GM19463 (cell line): ENCODE measurements at regions not wholly inside any gene's neighbourhood (a gene's known extent, or its start where the extent isn't known, plus 50 kb on each side); places are given as distances from the start of the nearest gene placed in this dataset.
"Not testable (repeated sequence)": the region's sequence is repeated elsewhere in the genome, so short reads cannot be mapped to it uniquely, and the experiment has no call there.

Source experiments
- ATAC-seq: cut with Tn5 transposase; IDR thresholded peaks from one replicate; pipeline ENCODE4 v1.9.1; 2021; ENCODE audit warnings: mild to moderate bottlenecking, moderate library complexity; ENCODE audit not compliant: unreplicated experiment

DNA sequence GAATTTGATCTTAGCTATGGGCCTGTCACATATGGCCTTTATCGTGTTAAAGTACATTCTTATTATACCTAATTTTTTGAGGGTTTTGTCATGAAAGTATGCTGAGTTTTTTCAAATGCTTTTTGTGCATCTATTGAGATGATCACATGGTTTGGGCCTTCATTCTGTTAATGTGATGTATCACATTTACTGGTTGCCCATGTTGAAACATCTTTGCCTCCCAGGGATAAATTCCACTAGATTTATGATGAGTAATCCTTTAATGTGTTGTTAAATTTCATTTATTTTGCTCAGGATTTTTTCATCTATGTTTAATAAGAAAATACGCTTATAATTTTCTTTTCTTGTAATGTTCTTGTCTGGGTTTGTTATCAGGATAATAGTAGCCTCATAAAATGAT lies 442.0 kb downstream of the MDFIC start:
- ATAC-seq: no peak

DNA sequence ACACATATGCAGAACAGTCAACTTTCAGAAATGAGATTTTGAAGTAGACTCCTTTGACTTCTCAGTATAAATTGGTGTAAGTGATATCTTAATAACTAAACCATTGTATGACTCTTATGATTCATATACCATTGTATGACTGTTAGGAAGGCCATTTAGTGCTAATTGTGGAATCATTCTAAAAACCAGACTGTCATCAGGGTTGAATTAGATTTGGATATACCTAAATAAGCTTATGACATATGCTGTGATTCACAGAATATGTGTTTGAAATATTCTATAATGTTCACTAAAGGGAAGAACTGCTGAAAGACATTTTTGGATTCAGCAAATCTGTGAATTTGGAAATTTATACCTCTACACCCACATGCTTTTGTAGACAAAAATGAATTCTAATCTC lies 438.1 kb downstream of the MDFIC start:
- peak; percentile 18 for ATAC-seq

DNA sequence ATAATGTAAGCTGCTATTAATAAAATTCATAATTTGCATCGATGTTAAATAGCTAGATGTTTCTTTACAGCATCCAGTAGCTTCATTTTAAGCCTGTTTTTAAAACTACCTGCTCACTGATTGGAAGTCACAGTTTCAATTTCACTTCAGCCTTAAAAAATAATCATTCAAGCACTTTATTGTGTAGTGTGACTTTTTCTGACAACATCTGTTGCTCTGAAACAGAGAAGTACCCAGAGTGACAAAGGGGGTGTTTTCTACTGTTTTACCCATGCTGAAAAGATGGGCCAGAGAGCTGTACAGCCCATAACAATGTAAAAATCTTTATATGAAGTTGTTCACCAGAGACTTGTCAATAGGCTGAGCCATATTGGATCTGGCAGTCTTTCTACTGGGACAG lies 437.2 kb downstream of the MDFIC start:
- peak; percentile 66 for ATAC-seq

DNA sequence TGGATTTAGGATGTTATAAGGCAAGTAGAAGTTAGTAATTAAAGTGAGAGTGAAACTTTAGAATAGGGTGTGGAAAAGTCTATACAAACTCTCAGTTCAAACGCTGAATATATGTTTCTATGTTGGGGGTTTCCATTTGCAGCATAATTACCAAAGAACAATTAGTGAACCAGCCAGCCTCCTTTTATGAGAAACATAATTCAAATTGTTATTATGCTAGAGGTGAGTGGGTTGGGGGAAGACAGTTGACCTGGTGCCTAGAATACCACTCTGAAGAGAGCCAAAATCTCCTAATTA lies 435.8 kb downstream of the MDFIC start:
- ATAC-seq: no peak

DNA sequence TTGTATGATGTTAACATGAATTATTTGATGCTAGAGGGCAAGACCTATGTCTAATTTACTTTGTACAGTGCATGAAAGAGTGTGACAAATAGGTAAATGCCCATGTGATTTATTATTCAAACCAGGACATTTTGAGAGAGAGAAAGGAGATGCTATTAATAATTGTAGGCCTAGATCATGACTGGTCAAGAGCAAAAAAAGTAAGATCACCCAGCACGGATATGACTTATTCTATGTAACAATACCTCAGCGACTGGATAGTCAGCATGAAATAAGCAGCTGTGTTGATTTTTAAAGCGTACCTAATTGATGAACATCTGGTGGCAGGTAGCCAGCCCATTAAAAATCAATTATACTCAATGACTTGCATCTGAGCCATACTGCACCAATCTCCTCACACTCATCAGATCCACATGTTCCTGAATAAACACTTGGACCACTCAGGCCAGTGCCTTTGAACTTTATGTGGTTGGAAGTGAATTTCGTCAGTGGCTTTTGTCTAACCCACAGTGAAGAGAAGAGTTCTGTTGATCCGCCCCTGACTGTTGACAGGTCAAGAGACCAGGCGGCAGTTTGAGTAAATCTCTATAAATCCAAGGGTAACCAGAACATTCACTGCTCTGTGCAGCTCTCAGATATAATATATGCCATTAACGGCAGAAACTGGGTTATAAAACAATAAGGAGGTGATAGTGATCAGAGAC lies 435.3 kb downstream of the MDFIC start:
- no peak for ATAC-seq

DNA sequence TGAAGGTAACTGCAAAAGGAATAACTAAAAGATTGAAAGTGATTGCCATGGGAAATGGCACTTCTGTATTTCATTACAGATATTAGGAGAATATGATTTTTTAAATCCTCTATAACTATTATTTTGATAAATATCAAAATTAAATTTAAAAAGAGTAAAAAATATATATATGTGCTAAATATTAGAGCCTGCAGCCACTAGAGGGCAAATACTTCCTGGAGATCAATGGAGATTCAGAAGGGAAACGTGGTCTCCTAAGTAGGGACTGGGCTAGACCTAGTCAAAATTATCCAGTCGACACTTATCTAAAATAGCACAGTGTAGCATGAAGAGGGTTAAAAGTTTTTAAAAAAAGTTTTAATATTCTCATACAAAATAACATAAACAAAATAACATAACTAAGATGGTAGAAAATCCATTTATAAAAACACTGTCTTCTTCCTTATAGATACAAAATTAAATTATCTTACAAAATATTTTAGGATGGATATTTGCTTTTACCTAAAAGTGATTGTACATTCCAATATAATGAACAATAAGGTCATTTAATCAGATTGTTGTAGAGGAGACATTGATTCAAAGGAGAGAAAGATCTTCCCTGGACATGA lies 434.3 kb downstream of the MDFIC start:
- ATAC-seq: no peak

DNA sequence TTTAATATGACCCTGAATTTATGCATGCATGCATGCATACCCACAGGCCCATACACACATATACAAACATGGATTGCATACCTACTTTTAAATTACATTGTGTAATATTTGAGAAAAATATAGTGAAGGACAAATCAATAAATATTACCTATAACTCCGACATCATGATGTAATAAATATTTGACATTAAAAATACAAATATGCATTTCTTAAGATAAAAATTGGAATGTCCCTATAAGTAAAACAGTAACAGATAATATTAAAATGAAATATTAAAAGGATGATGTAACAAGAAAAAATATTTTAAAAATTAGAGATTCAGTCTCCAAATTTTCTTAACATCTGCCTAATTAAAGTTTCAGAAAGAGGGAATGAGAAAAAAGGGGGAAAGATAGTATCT lies 433.0 kb downstream of the MDFIC start:
- ATAC-seq: no peak

DNA sequence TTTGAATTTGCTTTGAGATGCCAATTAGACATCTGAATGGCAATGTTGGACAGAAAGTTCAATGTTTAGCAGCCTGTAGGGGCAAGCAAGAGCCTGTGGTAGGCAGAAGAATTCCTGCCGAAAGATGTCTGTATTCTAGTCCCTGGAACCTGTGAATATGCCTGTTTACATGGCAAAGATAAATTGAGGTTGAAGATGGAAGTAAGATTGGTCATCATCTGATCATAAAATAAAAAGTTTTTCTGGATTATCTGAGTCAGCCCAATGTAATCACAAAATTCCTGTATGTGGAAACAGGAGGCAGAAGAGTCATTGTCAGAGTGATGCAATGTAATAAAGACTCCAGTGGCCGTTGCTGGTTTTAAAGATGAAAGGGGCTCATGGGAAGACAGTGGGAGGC lies 430.5 kb downstream of the MDFIC start:
- no peak for ATAC-seq

DNA sequence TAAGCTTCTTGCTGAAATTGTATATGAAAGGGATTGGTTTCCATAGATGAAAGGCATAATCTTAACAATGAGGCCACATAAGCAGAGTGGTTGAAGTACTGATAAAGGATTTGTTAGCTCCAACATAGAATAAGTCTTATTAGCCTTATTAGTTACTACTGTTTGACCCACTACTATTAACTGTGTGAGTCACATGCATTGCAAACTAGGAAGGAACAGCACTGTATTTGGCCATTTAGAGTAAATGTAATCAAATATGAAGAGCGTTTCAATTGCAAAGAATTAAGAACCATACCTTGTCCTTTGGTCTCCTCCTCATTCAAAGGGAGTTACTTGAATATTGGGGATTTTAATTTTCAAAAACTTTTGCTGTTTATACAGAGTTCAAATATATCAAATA lies 428.9 kb downstream of the MDFIC start:
- no peak for ATAC-seq

DNA sequence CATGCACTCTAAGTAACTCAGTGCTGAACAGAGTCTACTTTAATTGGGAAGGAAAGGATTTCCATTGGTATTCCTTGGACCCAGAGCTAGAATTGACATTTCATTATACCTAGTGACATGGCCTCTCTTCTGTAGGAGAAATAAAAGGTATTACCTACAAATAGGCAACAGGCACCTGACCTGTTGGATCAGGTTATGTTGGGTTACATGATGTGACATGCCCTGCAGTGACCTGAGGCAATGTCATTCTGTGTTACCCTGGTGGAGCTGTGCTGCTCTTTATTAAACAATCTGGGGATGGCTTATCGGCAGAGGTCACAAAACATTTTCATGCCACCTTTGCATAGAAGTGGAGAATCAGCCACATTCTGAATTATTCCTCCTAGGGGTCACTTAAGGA lies 427.7 kb downstream of the MDFIC start:
- ATAC-seq: no peak

DNA sequence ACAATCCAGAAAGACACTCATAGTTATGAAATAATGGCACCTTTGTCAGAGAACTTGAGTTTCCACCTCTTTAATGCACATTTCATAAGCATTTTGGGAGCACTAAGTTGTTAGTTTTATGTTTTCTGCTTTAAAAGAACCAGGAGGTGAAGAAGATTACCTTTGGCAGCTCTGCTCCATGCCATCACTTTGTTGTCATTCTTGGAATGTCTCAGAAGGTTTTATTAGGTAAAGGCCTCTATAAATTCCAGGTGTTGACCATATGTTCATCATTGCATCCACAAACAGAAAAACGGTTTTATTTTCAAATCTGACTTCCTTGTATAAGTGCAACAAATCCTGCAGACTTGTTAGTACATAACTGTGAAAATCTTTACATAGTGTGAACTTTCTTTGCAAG lies 424.8 kb downstream of the MDFIC start:
- no peak for ATAC-seq

DNA sequence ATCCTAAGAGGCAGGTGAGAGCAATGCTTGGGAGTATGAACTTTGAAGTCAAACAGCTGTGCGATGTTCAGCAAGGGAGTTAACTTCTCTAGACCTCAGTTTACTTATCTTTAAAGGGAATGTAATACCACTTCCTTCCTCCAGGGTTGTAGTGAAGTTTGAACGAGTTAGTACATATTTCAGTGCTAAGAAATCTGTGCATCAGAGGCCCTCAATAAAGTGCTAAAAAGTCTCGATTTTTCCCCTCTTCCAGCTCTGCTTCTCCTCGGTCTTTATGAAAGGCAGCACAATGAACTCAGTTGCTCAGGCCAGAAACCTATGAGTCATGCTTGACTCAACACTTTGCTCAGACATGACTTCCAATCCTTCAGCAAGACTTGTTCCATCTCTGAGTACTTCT lies 418.9 kb downstream of the MDFIC start:
- no peak for ATAC-seq

DNA sequence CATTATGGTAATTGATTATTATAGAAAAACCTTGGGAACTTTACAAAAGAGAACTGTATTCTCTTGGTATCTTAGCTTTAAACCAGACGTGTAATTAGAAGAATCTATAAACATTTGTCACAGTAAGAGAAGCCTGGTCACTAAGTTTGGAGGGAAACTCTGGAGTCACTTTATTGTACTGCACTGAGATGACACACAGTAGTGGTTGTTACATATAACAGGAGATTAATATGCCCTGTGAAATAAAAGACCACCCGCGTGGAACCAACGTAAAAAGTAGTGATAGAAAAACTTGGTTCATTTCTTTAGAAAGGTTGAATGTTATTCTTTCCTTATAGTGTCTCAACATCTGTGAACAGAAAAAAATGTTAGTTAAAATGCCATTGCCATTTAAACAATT lies 416.1 kb downstream of the MDFIC start:
- no peak for ATAC-seq

DNA sequence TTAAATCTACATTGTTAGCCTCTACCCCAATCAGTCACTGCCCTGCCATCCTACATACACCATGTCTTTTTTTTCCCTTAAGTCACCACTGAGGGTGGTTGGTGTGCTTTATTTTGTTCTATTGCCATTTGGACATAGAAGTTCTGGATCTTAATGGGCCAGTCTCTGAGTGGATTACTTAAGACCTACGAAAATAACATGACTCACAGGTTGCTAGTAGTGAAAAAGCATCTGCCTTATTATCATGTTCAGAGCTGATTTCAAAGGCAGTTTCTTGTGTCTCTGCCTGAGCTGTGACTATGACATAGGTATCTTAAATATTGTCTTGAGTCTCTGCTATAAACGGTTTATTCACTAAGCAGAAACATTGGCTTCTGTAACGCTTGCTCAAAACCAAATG lies 410.8 kb downstream of the MDFIC start:
- ATAC-seq: no peak

DNA sequence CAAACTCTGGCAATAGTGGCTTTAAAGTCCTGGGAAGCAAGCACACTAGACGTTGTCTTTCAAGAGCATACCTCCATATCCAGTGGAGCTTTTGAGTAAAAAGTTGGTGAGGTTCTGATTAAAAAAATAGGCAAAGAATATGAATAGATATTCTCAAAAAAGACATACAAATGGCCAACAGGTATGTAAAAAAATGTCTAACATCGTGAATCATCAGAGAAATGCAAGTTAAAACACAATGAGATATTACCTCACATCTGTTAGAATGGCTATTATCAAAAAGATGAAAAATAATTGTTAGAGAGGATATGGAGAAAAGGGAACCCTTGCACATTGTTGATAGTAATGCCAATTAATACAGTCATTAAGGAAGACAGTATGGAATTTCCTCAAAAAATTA lies 407.1 kb downstream of the MDFIC start:
- no peak for ATAC-seq

DNA sequence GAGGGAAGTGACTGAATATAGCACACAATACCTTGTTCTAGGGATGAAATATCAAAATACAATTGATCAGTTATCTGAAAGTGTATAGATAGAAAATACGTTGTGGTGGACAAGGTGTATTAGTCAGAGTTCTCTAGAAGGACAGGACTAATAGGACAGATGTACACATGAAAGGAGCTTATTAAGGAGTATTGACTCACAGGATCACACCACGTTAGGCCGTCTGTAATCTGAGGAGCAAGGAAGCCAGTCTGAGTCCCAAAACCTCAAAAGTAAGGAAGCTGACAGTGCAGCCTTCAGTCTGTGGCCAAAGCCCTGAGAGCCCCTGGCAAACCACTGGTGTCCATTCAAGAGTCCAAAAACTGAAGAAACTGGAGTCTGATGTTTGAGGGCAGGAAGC lies 406.1 kb downstream of the MDFIC start:
- no peak for ATAC-seq

DNA sequence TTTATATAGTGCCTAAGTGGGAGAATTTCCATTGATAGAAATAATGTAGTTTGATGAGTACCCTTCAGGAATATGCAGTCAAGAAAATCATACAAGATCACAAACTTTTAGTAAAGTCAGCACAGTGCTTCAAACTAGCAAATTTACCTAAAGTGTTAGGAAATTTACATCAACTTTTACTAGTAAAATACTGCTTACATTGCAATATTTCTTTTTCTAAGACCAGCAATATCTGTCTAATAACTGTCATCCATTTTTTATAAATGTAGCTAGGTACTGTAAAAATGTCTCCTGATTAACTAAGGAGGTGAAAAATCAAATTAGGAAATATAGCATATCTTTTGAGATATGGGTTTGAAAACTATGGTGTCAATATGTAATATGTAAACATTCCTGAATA lies 405.4 kb downstream of the MDFIC start:
- ATAC-seq: no peak

DNA sequence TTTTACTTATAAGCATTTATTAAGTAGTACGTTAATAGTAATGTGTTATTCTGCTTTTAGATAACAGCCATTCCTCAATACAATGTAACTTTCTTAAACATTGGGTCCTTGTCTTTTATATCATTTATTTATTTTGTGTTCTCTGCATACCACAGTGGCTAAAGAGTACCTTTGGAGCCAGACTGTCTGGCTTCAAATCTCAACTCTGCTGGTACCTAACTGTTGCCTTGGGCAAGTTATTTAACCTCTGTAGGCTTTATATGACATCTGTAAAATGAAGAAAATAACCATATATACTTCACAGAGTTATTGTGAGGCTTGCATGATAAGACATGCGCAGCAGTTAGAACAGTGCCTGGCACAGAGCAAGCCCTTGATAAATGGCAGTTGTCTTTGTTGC lies 397.6 kb downstream of the MDFIC start:
- ATAC-seq: no peak

DNA sequence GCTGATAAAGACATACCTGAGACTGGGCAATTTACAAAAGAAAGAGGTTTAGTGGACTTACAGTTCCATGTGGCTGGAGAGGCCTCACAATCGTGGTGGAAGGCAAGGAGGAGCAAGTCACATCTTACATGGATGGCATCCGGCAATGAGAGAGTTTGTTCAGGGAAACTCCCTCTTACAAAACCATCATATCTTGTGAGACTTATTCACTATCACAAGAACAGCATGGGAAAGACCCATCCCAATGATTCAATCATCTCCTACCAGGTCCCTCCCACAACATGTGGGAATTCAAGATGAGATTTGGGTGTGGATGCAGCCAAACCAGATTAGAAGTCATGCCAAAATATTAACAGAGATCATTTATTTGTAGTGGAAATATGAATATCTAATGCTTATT lies 388.4 kb downstream of the MDFIC start:
- not testable (repeated sequence) for ATAC-seq

DNA sequence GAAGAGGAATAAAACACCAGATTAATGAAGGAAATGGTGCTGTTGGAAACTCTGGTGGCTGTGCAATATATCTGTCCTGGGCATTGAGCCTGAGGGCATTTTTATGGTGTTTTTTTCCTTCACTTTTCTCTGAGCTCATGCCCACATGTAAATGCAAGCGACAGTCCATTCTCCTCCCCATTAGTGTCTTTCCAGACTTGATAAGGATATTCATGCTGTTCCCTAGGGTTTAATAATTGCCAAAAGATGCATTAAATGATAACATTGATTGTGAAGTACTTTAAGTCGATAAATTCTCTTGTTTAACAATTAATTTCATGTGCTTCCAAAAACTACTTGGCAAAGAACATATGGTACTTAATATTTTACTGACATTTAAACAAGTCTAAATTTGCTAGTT lies 384.7 kb downstream of the MDFIC start:
- ATAC-seq: no peak

DNA sequence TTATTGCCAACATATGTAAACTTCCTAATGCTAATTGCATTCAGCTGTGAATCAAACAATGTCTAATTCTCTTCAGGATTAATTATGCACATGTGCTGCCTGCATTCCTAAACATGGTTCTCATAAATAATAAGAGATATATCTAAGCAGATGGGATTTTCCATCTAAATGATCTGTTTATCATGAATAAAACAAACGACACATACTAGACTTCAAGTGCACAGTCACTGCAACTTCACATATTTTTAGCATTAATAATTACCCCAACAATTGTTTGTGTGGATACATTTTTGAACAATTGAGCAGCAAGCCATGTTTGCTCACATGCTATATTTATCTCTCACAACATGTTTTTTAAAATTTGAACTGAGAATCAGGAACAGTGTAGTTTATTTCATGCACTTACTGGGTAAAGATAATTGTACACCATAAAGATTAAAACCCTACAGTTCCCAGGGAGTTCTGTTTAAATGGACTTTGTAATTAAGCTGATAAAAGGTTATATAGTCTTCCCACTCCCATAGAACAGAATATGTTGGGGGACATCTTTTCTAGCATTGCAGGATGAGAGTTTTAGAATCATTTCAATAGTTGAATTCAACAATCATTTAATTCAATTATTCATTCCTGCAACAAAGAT lies 378.5 kb downstream of the MDFIC start:
- no peak for ATAC-seq

DNA sequence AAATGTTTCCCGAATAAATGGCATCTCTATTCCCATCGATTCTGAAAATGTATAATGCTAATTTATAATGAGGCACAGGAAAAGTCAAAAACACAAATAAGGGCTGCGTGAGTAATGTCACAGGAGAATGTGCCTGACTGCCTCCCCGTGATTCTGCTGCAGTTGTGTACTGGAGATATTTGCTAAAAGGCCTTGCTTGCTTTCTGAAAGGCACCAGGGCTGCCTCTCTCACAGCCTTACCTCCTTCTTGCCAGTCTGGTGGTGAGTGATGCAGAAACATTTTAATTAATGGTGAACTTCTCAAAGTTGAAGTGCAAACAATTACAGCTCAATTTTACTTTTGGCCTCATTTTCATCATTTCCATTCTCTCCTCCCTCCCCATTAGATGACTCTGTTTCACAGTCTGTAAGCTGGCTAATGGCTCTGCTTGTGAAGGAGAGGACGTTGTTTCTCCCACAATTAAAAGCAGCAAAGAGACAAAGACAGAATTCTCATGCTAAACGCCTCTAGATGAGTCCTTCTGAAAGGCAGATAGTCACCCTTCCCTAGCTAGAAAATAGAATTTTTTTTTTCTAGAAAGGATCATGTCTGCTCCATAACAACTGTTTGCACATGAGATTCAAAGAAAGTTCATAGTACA lies 377.6 kb downstream of the MDFIC start:
- no peak for ATAC-seq
